PFSK-1 (cell line): ENCODE measurements at regions not wholly inside any gene's neighbourhood (a gene's known extent, or its start where the extent isn't known, plus 50 kb on each side); places are given as distances from the start of the nearest gene placed in this dataset.

Source experiments
- FOXP2 ChIP-seq: optimal IDR thresholded peaks from 2 replicates; pipeline ENCODE3; 2011; ENCODE audit warnings: borderline replicate concordance, control low read depth, inconsistent platforms; ENCODE audit not compliant: insufficient read depth; ENCODE audit errors: extremely low read length, extremely low read depth
- POLR2AphosphoS5 ChIP-seq: IDR thresholded peaks from 2 replicates; pipeline ENCODE4 v1.6.1; 2012; ENCODE audit warnings: low read depth, mild to moderate bottlenecking, control low read depth, low read length, moderate library complexity
- REST ChIP-seq, 2 experiments: IDR thresholded peaks; 2 replicates each; pipeline versions ENCODE4 v1.6.1 to v1.8.0; 2011 to 2012; ENCODE audit warnings: low read depth in 2 of 2, low read length in 2 of 2, control low read depth in 1 of 2, inconsistent platforms in 1 of 2, mild to moderate bottlenecking in 1 of 2, moderate library complexity in 1 of 2; ENCODE audit not compliant: insufficient read depth in 1 of 2
- SIN3A ChIP-seq: IDR thresholded peaks from 2 replicates; pipeline ENCODE4 v1.6.1; 2012; ENCODE audit warnings: mild to moderate bottlenecking, low read length, moderate library complexity, borderline replicate concordance; ENCODE audit not compliant: insufficient read depth
- TAF1 ChIP-seq: IDR thresholded peaks from 2 replicates; pipeline ENCODE4 v1.6.1; 2012; ENCODE audit warnings: low read length, control low read depth, borderline replicate concordance; ENCODE audit not compliant: insufficient read depth

GRCh38 chr7:152568972-152569371, 107.0 kb downstream of the XRCC2 start:
- TF ChIP-seq FOXP2 (no peak), SIN3A (no peak), POLR2AphosphoS5 (no peak), TAF1 (no peak), REST (IDR thresholded peaks at IDR 0.05; ENCODE audit: insufficient read depth in 1 of 2, low read depth in 2 of 2, low read length in 2 of 2) (no peak)

- TF ChIP-seq SIN3A (no peak), REST (IDR thresholded peaks at IDR 0.05; ENCODE audit: insufficient read depth in 1 of 2, low read depth in 2 of 2, low read length in 2 of 2) (no peak), FOXP2 (no peak), TAF1 (no peak), POLR2AphosphoS5 (no peak)
These were observed 110.2 kb downstream of the XRCC2 start for GRCh38 chr7:152565731-152566130.

GRCh38 chr7:152564656-152565250, 111.2 kb downstream of the XRCC2 start:
- TF ChIP-seq POLR2AphosphoS5 = no peak
- TF ChIP-seq TAF1 = no peak
- TF ChIP-seq FOXP2 = no peak
- no peak for TF ChIP-seq REST (IDR thresholded peaks at IDR 0.05; ENCODE audit: insufficient read depth in 1 of 2, low read depth in 2 of 2, low read length in 2 of 2)
- TF ChIP-seq SIN3A = no peak

GRCh38 chr7:152556013-152556755, 119.8 kb downstream of the XRCC2 start:
- TF ChIP-seq POLR2AphosphoS5 (no peak), SIN3A (no peak), FOXP2 (no peak), TAF1 (no peak), REST (IDR thresholded peaks at IDR 0.05; ENCODE audit: insufficient read depth in 1 of 2, low read depth in 2 of 2, low read length in 2 of 2) (no peak)
